Bronchial epithelial cell (primary cell): ENCODE measurements at regions not wholly inside any gene's neighbourhood (a gene's known extent, or its start where the extent isn't known, plus 50 kb on each side); places are given as distances from the start of the nearest gene placed in this dataset.

Experiments used
- DNase-seq: peaks from one replicate; pipeline ENCODE4 v3.0.0-alpha.2; 2010; ENCODE audit warnings: low read depth
- FAIRE-seq: peaks from 2 replicates; lab custom pipeline; 2011; peaks lifted over from hg19 to GRCh38; lab: Jason Lieb, UNC
- H3K27me3 ChIP-seq: 2 replicates; pipeline ENCODE4 v1.5.1; 2011; ENCODE audit warnings: low read length; ENCODE audit not compliant: control insufficient read depth, insufficient read depth
- H3K36me3 ChIP-seq: 2 replicates; pipeline ENCODE4 v1.5.1; 2011; ENCODE audit warnings: low read length; ENCODE audit not compliant: control insufficient read depth, insufficient read depth
- H3K4me3 ChIP-seq: 2 replicates; pipeline ENCODE4 v1.5.1; 2011; ENCODE audit warnings: mild to moderate bottlenecking, low read depth, low read length, control low read depth
- TF ChIP-seq, protein P1 (sequence below): IDR thresholded peaks from 2 replicates; pipeline ENCODE4 v1.5.1; 2011; ENCODE audit warnings: mild to moderate bottlenecking, moderate library complexity, low read length, control low read depth, inconsistent platforms; ENCODE audit not compliant: insufficient read depth, severe bottlenecking

DNA sequence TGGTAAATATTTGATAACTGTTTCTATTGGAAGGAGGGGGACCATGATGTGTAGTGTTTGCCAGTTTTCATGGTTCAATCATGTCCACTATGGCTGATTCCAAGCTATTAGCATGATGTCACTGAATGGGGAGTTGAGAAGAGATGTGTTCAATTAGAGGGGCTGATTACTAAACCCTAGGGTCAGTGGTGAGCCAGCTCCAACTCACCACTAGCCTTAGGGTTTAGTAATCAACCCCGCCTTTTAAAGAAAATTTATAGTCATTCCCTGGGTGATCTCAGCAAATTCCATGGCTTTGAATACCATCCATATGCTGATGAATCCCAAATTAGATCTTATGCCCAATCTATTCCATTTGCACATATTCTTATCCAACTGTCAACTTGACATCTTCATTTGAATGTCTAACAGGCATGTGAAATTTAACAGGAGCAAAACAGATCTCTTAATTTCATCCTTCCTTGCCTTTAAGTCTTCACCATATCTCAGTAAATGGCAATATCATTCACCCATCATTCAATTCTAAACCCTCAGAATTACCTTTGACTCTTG, 98.8 kb downstream of the GCNT1 start:
- FAIRE-seq (no peak), DNase-seq (peak; percentile 71)
- H3K36me3 ChIP-seq = no peaks in the 10 kb centered on the region
- no peak overlapping the region for H3K4me3 ChIP-seq
- H3K27me3 ChIP-seq = no peaks in the 10 kb centered on the region
- TF ChIP-seq, protein P1, sequence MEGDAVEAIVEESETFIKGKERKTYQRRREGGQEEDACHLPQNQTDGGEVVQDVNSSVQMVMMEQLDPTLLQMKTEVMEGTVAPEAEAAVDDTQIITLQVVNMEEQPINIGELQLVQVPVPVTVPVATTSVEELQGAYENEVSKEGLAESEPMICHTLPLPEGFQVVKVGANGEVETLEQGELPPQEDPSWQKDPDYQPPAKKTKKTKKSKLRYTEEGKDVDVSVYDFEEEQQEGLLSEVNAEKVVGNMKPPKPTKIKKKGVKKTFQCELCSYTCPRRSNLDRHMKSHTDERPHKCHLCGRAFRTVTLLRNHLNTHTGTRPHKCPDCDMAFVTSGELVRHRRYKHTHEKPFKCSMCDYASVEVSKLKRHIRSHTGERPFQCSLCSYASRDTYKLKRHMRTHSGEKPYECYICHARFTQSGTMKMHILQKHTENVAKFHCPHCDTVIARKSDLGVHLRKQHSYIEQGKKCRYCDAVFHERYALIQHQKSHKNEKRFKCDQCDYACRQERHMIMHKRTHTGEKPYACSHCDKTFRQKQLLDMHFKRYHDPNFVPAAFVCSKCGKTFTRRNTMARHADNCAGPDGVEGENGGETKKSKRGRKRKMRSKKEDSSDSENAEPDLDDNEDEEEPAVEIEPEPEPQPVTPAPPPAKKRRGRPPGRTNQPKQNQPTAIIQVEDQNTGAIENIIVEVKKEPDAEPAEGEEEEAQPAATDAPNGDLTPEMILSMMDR = no peak

DNA sequence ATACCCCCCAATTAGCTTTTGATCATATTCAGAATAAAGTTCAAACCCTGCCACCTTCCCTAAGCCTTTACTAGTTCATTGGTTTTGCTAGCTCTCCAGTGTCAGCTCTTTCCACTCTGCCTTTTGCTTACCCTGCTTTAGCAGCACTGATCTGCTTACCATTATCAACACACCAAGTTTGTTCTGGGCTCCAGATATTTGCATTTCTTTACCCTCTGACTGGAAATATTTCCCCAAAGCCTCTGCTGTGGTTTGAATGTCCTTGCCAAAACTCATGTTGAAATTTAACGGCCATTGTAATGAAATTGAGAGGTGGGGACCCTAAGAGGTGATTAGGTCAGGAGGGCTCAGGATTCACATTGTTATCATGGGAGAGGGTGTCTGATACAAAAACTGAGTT, 99.5 kb downstream of the GCNT1 start:
- Histone ChIP-seq H3K36me3 (no peaks in the 10 kb centered on the region), H3K4me3 (no peak overlapping the region), H3K27me3 (no peaks in the 10 kb centered on the region)
- FAIRE-seq = no peak
- DNase-seq = no peak
- TF ChIP-seq, protein P1 = no peak

DNA sequence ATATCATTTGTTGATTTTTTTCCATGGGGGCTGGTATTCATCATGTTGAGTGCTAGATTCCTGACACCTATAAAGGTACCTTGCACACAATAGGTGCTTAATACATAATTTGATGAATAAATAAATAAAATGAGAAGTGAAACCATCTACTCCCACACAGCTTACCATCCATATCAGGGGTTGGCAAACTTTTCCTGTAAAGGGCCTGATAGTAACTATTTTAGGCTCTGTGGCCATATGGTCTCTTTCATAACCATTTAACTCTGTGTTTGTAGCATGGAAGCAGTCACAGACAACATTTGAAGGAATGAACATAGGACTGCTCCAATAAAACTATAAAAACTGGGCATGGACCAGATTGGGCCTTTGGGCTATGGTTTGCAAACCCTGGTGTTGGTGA, 100.3 kb downstream of the GCNT1 start:
- TF ChIP-seq, protein P1 = no peak
- Histone ChIP-seq H3K4me3 (no peak overlapping the region), H3K36me3 (no peaks in the 10 kb centered on the region), H3K27me3 (no peaks in the 10 kb centered on the region)
- FAIRE-seq (no peak), DNase-seq (no peak)

DNA sequence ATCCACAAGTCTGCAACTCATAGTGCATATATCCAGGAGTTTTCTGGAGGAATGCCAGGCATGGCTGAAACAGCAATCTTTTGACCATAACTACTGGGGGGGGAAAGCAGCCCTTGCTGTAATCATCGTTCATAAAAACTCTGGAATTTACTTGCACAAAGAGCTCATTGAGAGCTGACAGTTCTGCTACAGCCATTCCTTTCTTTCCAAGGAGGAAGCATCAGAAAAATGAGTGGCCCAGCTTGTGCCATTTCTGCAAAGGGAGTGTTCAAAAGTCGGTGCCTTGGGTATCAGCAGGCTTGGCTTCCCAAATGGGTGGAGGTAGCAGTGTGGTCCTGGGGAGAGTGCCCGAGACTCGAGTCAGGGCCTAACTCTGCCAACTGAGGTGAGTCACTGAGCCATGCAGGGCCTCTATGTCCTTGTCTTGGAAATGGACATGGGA, 101.5 kb downstream of the GCNT1 start:
- DNase-seq = no peak
- TF ChIP-seq, protein P1 = no peak
- no peaks in the 10 kb centered on the region for H3K27me3 ChIP-seq
- H3K4me3 ChIP-seq = no peak overlapping the region
- no peaks in the 10 kb centered on the region for H3K36me3 ChIP-seq
- FAIRE-seq = no peak

DNA sequence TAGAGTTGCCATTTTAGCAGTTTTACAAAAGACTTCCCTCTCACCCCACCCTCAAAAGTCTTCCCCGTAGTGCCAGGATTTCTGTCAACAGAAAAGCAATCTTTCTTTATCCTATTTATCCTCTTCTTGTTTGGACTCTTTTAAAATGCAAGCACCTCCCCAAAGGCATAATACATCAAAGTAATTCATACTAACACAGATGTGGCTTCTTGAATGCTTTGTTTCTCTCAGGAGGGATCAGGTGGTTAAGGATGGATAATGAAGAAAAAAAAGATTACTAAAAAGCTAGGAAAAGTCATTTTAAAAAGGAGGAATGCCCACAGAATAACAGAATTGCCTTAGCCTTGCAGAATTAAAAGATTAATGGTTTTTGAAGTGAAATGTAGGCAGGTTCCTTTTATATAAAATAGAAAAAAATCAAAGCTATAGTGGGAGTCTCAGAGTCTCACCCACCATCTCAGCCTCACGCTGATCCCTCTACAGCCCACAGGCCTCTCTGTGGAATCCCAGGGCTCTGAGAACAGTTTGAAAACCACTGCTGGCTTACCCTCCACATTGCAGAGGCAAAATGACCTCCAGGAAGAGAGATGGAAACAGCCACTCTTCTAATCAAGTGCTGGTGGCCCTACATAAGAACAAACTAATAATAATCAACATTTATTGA, 102.2 kb downstream of the GCNT1 start:
- Histone ChIP-seq H3K4me3 (no peak overlapping the region), H3K27me3 (no peaks in the 10 kb centered on the region), H3K36me3 (no peaks in the 10 kb centered on the region)
- DNase-seq (no peak), FAIRE-seq (no peak)
- TF ChIP-seq, protein P1 = no peak
